Endothelial cell of umbilical vein (primary cell): ENCODE measurements at regions not wholly inside any gene's neighbourhood (a gene's known extent, or its start where the extent isn't known, plus 50 kb on each side); places are given as distances from the start of the nearest gene placed in this dataset.

Source experiments
- CTCF ChIP-seq, 2 donors: IDR thresholded peaks; 1 replicate in 1 of 2; 2 replicates in 1 of 2; pipeline ENCODE4 v1.5.1; 2011; ENCODE audit warnings: low read length in 2 of 2, mild to moderate bottlenecking in 2 of 2, moderate library complexity in 2 of 2, control low read depth in 1 of 2, inconsistent platforms in 1 of 2, low read depth in 1 of 2; ENCODE audit not compliant: insufficient read depth in 1 of 2; ENCODE audit errors: extremely low read depth in 1 of 2
- EZH2 ChIP-seq: IDR thresholded peaks from 2 replicates; pipeline ENCODE4 v1.6.1; 2012; ENCODE audit warnings: borderline replicate concordance, low read depth, mild to moderate bottlenecking, moderate library complexity, low read length, inconsistent platforms; ENCODE audit not compliant: severe bottlenecking
- MAX ChIP-seq: IDR thresholded peaks from 2 replicates; pipeline ENCODE4 v1.6.1; 2011; ENCODE audit not compliant: insufficient read depth, insufficient read length
- POLR2A ChIP-seq: IDR thresholded peaks from 2 replicates; pipeline ENCODE4 v1.6.1; 2012; ENCODE audit warnings: low read depth, mild to moderate bottlenecking, control low read depth, low read length
- POLR2AphosphoS5 ChIP-seq: IDR thresholded peaks from 2 replicates; pipeline ENCODE4 v1.6.1; 2012; ENCODE audit warnings: low read depth, mild to moderate bottlenecking, control low read depth, low read length, moderate library complexity; ENCODE audit not compliant: insufficient read depth

GRCh38 chr13:68081061-68081460, 850.9 kb upstream of the PCDH9 start:
- TF ChIP-seq CTCF (IDR thresholded peaks at IDR 0.05; ENCODE audit: extremely low read depth in 1 of 2, insufficient read depth in 1 of 2, low read depth in 1 of 2, low read length in 2 of 2) (no peak), POLR2A (no peak), POLR2AphosphoS5 (no peak), EZH2 (no peak), MAX (no peak)
